Osteoblast (primary cell): ENCODE measurements at regions not wholly inside any gene's neighbourhood (a gene's known extent, or its start where the extent isn't known, plus 50 kb on each side); places are given as distances from the start of the nearest gene placed in this dataset.

Experiments
- DNase-seq: peaks from one replicate; pipeline ENCODE4 v3.0.0; 2011; ENCODE audit warnings: low spot score, mixed read lengths; ENCODE audit not compliant: insufficient read length; ENCODE audit errors: missing footprints
- H2AFZ ChIP-seq: 2 replicates; pipeline ENCODE4 v1.6.0; 2011; ENCODE audit warnings: mild to moderate bottlenecking, low read length
- H3K27ac ChIP-seq: 2 replicates; pipeline ENCODE4 v1.5.1; 2011; ENCODE audit warnings: mild to moderate bottlenecking, low read depth, low read length, moderate library complexity
- H3K27me3 ChIP-seq: 2 replicates; pipeline ENCODE4 v1.6.0; 2012; ENCODE audit warnings: mild to moderate bottlenecking, control low read depth, inconsistent platforms, low read length, moderate library complexity; ENCODE audit not compliant: insufficient read depth
- H3K36me3 ChIP-seq: 2 replicates; pipeline ENCODE4 v1.5.1; 2011; ENCODE audit warnings: mild to moderate bottlenecking, low read length, control low read depth, moderate library complexity; ENCODE audit not compliant: insufficient read depth
- H3K4me1 ChIP-seq: 2 replicates; pipeline ENCODE4 v1.5.1; 2011; ENCODE audit warnings: mild to moderate bottlenecking, low read length, control low read depth, moderate library complexity; ENCODE audit not compliant: insufficient read depth
- H3K4me2 ChIP-seq: 2 replicates; pipeline ENCODE4 v1.6.0; 2011; ENCODE audit warnings: mild to moderate bottlenecking, low read length; ENCODE audit not compliant: insufficient read depth
- H3K4me3 ChIP-seq: fragments of 200-600 bp; sonication (generic); 3 replicates; pipeline ENCODE4 v1.5.1; 2012; ENCODE audit warnings: mild to moderate bottlenecking, low read length, inconsistent platforms; ENCODE audit not compliant: insufficient read depth
- H3K79me2 ChIP-seq: 2 replicates; pipeline ENCODE4 v1.6.0; 2012; ENCODE audit warnings: mild to moderate bottlenecking, low read length, control low read depth, inconsistent platforms; ENCODE audit not compliant: insufficient read depth
- H3K9me3 ChIP-seq: 2 replicates; pipeline ENCODE4 v1.5.1; 2011; ENCODE audit warnings: low read depth, low read length, control low read depth
- H4K20me1 ChIP-seq: 2 replicates; pipeline ENCODE4 v1.6.0; 2012; ENCODE audit warnings: mild to moderate bottlenecking, low read length, control low read depth; ENCODE audit not compliant: insufficient read depth
- CTCF ChIP-seq: IDR thresholded peaks from 2 replicates; pipeline ENCODE4 v1.5.1; 2011; ENCODE audit warnings: mild to moderate bottlenecking, low read depth, low read length, moderate library complexity; ENCODE audit errors: extremely low read depth

GRCh38 chr20:6940876-6941275, 173.4 kb downstream of the BMP2 start:
- H3K27me3 ChIP-seq, result no peaks in the 10 kb centered on the region
- H3K4me3 ChIP-seq, result no peak overlapping the region
- no peaks in the 10 kb centered on the region for H3K4me1 ChIP-seq
- H2AFZ ChIP-seq, result no peak overlapping the region
- no peaks in the 10 kb centered on the region for H4K20me1 ChIP-seq
- H3K36me3 ChIP-seq, result no peaks in the 10 kb centered on the region
- H3K27ac ChIP-seq, result no peak overlapping the region
- H3K4me2 ChIP-seq, result no peak overlapping the region
- H3K9me3 ChIP-seq, result peaks cover 2% of the 10 kb centered on the region
- TF ChIP-seq CTCF, result no peak
- no peaks in the 10 kb centered on the region for H3K79me2 ChIP-seq
- DNase-seq, result no peak

GRCh38 chr20:6941571-6941970, 174.1 kb downstream of the BMP2 start:
- Histone ChIP-seq H3K27ac (no peak overlapping the region), H3K4me2 (no peak overlapping the region), H3K4me3 (no peak overlapping the region), H4K20me1 (no peaks in the 10 kb centered on the region), H3K36me3 (no peaks in the 10 kb centered on the region), H3K4me1 (no peaks in the 10 kb centered on the region), H3K9me3 (peaks cover 2% of the 10 kb centered on the region), H3K79me2 (no peaks in the 10 kb centered on the region), H3K27me3 (no peaks in the 10 kb centered on the region), H2AFZ (no peak overlapping the region)
- no peak for DNase-seq
- TF ChIP-seq CTCF, result no peak

- no peak for DNase-seq
- Histone ChIP-seq H3K4me1 (no peaks in the 10 kb centered on the region), H3K36me3 (no peaks in the 10 kb centered on the region), H4K20me1 (no peaks in the 10 kb centered on the region), H3K4me2 (no peak overlapping the region), H3K4me3 (no peak overlapping the region), H3K27me3 (no peaks in the 10 kb centered on the region), H3K79me2 (no peaks in the 10 kb centered on the region), H3K27ac (no peak overlapping the region), H2AFZ (no peak overlapping the region), H3K9me3 (peaks cover 2% of the 10 kb centered on the region)
- TF ChIP-seq CTCF, result no peak
These were observed 174.8 kb downstream of the BMP2 start for GRCh38 chr20:6942266-6942665.

- Histone ChIP-seq H3K4me3 (no peak overlapping the region), H3K4me1 (no peaks in the 10 kb centered on the region), H2AFZ (no peak overlapping the region), H3K79me2 (no peaks in the 10 kb centered on the region), H3K27ac (no peak overlapping the region), H3K27me3 (no peaks in the 10 kb centered on the region), H3K36me3 (no peaks in the 10 kb centered on the region), H3K9me3 (peaks cover 2% of the 10 kb centered on the region), H3K4me2 (no peak overlapping the region), H4K20me1 (no peaks in the 10 kb centered on the region)
- TF ChIP-seq CTCF, result no peak
- no peak for DNase-seq
These were observed 176.8 kb downstream of the BMP2 start for GRCh38 chr20:6944292-6944691.
